Transverse colon (tissue), 4 donors: ENCODE measurements at regions not wholly inside any gene's neighbourhood (a gene's known extent, or its start where the extent isn't known, plus 50 kb on each side); places are given as distances from the start of the nearest gene placed in this dataset.

Experiments used
- EP300 ChIP-seq: sonication (generic); formaldehyde crosslinking; IDR thresholded peaks from one replicate; pipeline ENCODE4 v1.6.1; 2017; ENCODE audit warnings: antibody characterized with exemption, low read depth
- POLR2A ChIP-seq: fragments of 450-650 bp; IDR thresholded peaks from one replicate; pipeline ENCODE4 v1.6.1; 2016; ENCODE audit warnings: antibody characterized with exemption, mild to moderate bottlenecking, moderate library complexity
- POLR2AphosphoS5 ChIP-seq, 3 donors: sonication (generic); formaldehyde crosslinking; IDR thresholded peaks; one replicate each; pipeline ENCODE4 v1.6.1; 2016; ENCODE audit warnings: antibody characterized with exemption in 3 of 3
- TF ChIP-seq, protein P1 (sequence below), 5 experiments: fragments of 200-600 bp in 3 of 5; fragments of 450-650 bp in 2 of 5; sonication (generic) in 3 of 5; IDR thresholded peaks; 1 replicate in 2 of 5; 2 replicates in 3 of 5; pipeline ENCODE4 v1.5.1; 2016 to 2017; ENCODE audit warnings: antibody characterized with exemption in 5 of 5, inconsistent platforms in 3 of 5, mild to moderate bottlenecking in 2 of 5, moderate library complexity in 1 of 5

DNA sequence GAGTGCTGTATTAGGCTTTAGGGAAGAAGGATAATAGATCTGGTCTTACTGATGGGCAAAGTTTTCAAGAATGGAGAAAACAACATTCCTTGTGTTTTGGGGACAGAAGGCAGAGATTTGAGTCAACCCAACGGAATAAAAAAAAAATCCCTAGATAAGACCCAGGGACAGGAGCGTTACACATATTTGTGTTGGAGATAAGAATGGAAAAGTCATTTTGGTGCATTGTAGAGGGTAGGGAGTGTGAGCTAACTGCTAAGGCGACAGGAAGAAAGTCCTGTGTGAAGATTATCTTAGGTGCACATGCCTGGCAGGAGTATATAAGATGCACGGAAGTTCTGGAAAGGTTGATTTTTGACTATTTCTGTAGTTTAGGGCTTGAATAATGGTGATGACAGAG is 450.3 kb upstream of the ARGLU1 start:
- TF ChIP-seq, protein P1, sequence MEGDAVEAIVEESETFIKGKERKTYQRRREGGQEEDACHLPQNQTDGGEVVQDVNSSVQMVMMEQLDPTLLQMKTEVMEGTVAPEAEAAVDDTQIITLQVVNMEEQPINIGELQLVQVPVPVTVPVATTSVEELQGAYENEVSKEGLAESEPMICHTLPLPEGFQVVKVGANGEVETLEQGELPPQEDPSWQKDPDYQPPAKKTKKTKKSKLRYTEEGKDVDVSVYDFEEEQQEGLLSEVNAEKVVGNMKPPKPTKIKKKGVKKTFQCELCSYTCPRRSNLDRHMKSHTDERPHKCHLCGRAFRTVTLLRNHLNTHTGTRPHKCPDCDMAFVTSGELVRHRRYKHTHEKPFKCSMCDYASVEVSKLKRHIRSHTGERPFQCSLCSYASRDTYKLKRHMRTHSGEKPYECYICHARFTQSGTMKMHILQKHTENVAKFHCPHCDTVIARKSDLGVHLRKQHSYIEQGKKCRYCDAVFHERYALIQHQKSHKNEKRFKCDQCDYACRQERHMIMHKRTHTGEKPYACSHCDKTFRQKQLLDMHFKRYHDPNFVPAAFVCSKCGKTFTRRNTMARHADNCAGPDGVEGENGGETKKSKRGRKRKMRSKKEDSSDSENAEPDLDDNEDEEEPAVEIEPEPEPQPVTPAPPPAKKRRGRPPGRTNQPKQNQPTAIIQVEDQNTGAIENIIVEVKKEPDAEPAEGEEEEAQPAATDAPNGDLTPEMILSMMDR (IDR thresholded peaks at IDR 0.05) = no peak
- TF ChIP-seq POLR2A (no peak), EP300 (no peak), POLR2AphosphoS5 (IDR thresholded peaks at IDR 0.05) (no peak)
